CD4-positive, alpha-beta T cell treated with Interleukin-12 subunit alpha and Interleukin-12 subunit beta, for 1 hour (primary cell): ENCODE measurements at regions not wholly inside any gene's neighbourhood (a gene's known extent, or its start where the extent isn't known, plus 50 kb on each side); places are given as distances from the start of the nearest gene placed in this dataset.

Experiments
- DNase-seq: peaks from one replicate; pipeline ENCODE4 v3.0.0-alpha.2; 2020

DNA sequence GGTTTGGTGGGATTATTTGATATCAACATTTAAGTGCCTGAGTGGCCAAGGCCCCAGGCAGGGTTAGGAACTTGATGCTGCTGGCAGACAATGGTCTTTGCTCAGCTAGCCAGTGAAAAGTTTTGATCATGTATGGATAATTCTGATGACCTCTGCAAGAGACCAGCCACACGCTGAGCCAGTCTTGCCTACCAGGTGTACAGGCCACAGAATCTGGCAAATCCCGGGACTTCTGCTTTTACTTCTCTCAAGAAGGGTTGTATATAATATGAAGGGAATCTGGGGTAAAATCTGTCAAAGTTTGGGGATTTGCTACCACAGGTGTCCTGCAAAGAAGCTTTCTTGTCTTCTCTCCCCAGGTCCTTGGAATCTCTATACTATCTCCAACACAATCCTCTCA is 331.4 kb upstream of the GOLIM4 start:
- DNase-seq, result no peak

DNA sequence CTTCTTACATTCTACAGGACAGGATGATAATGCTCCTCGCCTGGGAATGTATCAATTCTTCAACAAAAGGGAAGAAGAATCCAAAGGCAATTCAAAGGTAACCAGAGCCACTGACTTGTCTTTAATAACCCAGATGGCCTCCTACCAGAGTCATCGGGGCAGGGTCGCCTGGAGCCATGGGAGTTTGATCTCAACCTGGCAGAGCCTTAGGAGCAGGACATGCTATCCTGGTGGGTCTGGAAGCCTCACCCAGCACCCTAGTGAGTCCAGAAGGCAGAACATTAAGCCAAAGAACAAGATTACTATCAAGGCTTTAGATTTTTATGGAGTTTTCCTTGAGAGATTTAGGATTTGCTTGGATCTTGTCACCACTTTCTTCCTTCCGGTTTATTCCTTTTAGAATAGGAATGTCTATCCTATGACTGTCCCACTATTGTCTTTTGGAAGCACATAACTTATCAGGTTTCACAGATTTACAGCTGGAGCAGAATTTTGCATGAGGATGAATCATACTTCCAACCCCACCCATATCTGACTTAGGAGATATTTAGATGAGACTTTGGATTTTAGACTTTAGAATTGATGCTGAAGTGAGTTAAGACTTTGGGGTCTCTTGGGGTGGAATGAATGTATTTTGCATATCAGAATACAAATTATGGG is 330.3 kb upstream of the GOLIM4 start:
- DNase-seq, result no peak

DNA sequence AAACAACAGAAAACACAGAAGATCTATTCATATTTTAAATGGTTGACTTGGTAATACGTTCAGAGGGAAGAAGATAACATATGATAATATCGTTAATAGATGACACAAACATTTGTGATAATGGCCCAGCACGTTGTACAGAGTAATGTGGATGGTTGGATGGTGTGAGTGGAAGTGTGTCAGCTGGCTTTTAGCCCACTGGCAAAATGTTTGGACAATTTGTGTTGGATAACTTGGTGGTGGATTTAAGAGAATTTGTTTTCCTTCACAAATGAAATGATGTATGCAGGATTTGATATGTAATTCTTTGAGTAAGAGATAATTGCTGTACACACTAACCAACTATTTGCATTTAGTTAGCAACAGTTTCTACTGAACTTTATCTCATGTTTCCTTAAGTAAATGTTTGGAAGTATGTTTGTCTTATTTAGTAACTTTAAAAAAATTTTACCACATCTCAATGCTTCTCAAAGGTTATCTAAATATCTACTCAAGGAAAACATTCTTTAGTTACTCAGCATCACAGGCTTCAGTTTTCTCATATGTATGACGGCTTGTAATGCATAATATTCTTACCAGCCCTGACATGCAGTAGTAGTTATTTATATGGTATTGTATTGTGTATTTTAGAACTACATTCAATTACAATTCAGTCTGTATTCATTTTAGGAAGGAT is 328.5 kb upstream of the GOLIM4 start:
- DNase-seq, result no peak

DNA sequence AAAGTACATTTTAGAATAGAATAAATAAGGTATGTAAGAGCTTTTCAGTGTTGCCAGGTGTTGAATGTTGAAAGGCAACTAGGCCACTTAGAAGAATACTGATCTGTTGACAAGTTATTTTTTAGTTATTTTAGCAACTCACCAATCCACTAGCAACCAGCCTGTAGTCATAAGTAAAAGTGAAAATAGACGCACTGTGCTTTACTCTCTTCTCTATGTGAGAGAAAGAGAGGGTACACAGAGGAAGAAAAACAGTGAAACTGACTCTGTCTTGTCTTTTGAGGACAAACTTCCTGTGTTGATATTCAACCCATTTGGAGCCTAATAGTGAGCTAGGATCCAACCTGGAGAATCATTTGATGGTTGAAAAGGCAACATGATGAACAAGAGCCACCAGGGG is 327.1 kb upstream of the GOLIM4 start:
- no peak for DNase-seq

DNA sequence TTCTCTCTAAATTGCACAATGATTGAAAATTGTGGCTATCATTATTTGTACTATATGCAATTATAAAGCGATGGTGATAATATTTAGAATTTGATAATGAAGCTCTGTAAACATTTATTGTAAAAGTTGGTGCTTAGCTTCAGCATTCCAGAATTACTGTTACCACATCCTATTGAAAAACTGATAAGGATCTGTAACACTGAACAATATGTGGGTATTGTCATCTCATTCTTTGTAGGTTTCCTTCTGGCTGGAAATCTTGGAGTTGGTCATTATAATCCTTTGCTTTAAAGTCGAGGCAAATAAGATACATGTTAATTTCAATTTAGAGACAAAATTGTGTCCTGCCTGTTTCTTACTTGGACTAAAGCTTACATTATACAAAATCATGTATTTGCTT is 323.4 kb upstream of the GOLIM4 start:
- no peak for DNase-seq

DNA sequence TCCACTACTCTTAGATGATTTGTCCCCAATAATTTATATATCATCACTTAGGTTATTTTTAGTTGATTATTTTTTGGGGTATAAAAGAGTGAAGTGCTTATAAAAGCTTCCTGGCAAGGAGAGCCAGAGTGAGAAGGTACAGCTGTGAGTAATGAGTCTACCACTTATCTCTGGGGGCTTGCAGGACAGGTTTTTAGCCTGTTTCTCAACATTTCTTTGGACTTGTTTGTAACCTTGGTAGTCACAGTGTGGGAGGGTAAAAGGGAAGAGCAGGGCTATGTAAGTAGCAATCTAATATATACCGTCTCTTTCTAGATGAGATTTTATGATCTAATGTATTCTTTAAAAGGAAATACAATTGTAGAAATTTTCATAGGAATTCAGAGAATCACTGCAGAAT is 321.3 kb upstream of the GOLIM4 start:
- no peak for DNase-seq

DNA sequence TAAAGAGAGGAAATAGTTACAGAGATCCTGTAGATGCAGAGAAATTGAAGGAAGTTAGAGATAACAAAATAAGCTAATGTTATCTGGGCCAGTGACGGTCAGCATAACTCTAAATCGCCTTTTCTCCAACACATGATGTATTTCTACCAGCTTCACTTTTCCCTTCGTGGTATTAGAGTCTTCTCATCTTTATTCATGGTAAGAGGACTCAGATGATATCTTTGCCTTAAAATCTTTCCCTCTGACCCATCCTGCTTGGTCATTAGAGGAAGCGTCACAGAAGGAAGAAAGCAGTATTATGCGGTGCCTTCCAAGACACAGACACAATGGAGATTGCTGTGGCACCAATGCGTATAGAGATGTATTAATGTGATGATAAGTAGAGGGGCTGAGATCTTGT is 320.7 kb upstream of the GOLIM4 start:
- no peak for DNase-seq

DNA sequence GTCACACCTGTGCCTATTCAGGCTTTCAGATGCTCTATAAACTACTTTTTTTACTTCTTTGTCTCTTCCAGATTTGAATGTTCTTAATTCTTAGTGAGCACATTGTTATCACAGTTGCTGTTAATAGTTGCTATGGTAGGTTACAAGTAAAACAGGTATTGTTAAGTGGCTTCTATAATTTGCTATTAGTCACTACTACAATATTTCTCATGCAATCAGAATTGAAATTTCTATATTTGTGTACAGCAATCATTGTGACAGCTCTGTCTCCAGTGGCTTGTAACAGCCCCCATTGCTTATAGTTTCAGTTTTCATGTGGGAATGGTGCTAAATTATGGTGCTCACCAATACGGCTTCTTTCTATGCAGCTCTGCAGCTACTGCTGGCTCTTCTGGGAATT is 318.4 kb upstream of the GOLIM4 start:
- no peak for DNase-seq

DNA sequence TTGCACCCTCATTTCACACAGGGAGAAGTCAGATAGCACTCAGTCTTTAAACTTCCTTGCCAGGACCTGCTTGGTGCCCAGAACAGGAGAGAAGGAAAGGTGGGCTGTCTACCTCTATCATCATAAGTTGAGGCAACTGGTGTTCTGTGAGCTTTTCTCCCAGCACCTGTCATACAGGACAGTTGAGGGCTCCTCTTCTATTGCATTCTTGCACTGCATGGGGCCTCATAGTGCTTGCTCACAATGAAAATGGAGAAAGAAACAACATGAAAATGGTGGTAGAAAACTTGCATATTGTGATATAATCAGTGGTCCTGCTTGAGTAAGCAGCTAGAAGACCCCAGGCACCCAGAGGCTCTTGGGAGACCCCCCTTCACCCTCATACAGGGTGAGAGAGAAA is 311.7 kb upstream of the GOLIM4 start:
- DNase-seq, result no peak

DNA sequence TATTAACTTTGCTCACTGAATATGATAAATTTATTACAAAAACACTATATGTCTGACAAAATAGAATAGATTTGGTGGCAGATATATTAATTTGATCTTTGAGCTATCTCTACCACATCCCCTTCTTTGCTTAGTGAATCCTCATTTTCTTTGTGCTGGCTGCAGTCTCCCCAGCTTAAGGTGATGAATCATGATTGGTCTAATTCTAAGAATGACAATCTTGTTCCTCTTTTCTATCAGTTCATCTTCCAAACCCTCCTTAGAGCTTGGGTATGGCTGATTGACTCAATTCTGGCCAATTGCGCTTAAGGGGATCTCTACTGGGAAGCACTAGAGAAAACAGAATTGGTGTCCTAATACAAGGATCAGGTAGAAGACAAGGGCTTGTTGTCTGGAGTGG is 309.6 kb upstream of the GOLIM4 start:
- no peak for DNase-seq

DNA sequence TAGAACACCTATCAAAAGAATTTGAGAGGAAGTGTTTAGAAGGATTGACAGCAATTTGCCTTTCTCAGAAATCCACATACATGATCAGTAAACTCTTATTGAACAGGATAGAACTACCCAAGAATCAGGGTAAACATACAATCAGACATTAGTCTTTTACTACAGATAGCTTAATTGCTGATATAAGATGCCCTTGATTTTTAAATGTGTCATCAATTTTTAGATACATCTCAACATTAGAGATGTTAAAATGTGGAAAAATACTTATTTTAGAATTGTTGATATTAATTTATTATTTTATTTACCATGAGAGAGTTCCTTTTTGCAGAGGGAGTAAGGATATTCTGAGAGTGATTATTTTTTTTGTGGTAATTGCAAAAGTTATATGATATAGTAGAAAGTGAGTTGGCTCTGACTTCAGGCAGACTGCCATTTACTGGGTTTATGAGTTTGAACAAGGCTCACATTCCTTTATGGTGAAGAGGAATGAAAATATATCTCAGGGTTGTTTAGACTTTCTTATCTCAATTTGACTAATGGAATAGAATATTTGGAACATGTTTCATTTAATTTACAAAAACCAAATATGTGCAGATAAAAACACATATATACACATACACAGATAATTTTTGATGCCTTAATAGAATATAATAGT is 302.8 kb upstream of the GOLIM4 start:
- DNase-seq, result no peak

DNA sequence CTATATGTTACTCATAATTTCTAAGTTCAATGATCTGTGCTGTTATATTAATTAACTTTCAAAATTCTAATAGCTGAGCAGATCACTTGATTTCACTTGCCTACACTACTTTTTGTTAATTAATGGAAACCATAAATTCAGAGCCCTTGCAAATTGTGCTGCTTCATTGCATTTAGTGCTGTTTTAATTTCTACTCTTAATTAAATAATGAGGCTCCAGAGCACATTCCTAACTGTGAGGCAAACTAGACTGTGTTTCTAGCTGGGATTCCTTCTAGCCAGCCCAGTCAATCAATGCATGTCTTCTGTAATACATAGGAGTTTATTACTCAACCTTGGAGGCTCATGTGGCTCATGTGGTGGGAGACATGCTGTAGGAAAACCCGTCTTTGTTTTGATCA is 301.1 kb upstream of the GOLIM4 start:
- no peak for DNase-seq

DNA sequence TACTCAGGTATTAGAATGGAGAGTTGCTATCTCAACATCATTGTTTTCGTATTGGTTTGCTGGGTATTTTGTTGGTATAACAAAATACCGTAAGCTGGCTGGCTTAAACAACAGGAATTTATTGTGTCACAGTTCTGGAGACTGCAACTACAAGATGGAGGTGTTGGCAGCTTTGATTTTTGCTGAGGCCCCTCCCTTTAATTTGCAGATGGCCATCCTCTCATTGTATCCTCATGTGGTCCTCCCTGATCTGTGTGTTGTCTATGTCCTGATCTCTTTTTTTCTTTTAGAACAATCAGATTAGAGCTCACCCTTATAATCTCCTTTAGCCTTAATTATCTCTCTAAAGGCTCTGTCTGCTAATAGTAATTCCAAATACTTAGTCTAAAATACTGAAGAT is 299.8 kb upstream of the GOLIM4 start:
- no peak for DNase-seq

DNA sequence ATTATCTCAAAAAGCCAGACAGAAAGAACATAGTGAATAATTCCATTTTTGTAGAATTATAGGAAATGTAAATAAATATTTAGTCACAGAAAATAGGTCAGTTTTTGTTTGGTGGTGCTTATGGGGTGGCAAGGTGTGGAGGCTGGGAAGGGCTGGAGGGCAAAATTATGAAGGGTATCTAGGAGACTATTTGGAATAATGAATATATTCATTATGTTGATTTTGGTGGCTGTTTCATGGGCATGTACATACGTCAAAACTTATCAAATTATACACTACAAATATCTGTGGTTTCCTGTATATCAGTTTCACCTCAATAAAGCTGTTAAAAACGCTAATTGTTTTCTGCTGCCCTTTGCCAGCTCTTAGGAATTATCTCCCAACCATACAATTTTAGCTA is 298.7 kb upstream of the GOLIM4 start:
- DNase-seq, result no peak

DNA sequence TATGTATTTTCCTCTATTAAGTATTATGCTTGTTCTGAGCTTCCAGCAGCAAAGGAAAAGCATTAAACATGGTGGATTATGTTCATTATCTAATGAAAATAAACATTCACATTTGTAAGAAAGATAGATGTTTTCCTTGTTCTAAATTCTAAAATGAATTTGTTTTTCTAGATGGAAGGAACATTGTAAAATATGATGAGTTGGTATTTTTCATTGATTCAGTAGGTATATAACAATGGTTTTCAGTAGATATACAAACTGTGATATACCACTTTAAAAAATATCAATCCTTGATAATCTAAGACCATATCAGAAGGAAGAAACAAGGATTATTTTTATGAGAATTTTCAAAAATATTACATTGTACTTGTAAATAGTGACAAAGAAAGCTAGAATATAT is 290.6 kb upstream of the GOLIM4 start:
- no peak for DNase-seq

DNA sequence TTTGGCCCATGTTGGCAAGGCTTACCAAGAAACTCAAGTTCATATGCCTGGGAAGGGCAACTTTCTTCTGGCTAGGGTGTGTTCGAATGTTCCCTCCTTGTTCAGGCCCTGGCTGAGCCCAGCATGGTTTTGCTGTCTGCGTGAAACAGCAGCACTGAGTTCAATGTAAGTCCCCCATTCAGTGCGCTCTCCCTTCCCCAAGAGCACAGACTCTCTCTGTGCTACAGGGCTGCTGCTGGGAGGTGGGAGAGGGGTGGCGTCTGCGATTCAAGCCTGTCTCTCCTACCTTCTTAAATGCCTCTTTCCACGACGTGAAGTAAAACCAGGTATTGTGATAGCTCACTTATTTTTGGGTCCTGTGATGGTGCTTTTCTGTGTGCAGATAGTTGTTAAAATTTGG is 289.3 kb upstream of the GOLIM4 start:
- DNase-seq, result no peak

DNA sequence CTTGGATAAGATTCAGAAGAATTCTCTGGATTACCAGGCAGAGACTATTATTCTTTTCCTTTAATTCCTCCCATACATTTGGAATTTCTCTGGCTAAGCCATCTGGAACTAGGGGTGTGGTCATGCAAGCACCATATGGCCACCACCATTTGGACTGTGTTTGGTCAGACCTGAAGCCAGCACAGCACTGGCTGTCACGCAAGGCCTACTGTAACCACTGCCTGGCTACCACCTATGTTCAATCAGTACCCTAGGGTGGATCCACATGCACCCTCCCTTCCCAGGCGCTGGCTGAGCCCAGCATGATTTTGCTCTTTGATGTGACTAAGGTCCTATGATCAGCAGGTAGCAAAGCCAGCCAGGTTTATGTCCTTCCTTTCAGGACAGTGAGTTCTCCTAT is 287.8 kb upstream of the GOLIM4 start:
- DNase-seq, result no peak

DNA sequence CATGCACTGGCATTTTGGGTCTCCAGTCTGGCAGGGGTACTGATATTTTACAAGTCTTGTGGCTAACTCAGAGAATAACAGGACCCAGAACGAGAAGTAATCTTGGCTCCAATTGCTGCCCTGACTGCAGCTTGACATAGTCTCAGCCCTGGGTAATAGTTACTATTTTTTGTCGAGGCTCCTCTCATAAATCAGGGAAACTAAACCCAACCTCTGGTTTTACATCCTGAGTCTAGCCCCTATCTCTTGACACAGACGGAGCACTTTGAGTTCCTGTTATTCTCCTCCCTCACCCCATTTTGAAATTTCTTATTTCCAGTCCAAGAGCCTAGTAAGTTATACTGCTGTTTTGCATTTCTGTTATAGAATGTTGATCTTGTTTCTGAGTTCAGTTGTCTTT is 276.1 kb upstream of the GOLIM4 start:
- no peak for DNase-seq

DNA sequence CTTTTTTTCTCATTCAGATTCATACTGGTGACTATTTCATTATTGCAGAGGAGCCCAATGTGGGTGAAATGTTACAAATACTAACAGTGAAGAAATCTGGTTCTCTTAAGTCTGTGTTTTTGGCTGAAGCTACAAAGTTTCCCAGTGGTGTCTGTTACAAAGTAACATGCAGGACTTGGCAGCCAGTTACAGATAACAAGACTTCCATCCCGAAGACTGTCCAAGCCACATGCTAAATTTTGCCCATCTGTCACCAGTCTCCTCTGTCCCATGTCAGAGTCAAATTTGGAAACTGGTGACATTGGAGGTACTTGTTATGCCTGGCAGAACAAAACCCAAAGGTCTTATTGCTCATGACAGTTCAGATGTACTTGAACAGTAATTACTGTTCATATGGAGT is 269.2 kb upstream of the GOLIM4 start:
- DNase-seq, result no peak

DNA sequence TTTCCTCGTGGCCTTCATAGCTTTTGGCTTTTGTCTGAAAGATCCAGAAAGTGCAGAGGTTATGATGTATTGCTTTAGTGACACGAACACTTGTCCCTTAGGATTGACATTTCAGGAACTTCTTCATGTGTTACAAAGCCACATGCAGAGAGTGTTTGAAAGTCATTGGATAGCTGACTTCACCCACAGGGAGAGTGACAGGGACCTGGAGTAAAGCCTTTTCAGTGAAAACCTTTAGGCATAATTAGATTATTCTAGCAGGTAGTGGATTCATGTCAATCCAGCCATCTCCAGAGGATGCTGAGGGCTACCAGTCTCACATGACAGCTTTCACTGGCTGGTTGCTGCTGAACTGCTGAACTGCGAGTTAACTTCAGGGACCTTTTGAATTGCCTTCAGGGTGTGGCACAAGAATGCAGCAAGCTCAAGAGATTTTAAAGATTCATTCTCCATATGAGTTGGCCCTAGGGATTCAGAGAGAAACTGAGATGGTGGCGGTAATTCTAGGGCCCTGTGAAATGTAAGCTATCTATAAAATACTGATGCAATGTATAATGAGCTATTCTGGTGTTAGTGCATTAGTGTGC is 267.0 kb upstream of the GOLIM4 start:
- DNase-seq, result no peak

DNA sequence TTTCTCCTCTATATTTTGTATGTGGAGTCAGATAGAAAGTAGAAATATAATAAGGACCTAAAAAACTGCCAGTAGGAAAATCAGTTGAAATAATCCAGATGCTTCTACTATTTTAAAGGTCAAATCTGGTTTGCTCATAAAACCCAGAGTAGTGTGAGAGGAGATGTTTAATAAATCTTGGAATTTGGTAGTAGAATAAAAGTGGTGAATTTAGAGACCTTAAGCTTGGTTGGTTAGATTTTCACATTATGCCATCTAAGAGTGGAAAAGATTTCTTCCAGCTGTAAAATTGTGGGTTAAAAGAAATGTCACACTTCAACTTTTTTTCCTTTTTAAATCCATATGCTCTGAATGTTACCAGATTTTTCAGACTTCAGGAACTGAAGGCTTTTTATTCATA is 266.4 kb upstream of the GOLIM4 start:
- DNase-seq, result no peak

DNA sequence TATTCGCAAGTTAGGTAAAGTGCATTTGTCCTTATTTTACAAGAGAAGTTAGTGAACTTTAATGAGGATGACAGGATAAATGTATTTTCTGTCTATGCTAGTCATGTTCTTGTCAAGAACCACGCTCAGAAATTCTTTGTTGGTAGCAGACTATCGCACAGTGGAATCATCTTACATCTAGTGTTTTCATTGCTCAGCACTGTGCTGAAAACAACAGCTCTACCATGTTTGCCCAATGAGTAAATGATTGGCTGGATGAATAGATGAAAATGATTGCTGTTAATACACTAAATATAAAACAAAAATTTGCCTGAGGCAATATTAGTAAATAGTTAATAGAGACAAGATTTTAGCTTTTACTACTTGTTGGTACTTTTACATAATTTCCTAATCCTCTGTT is 265.3 kb upstream of the GOLIM4 start:
- no peak for DNase-seq

DNA sequence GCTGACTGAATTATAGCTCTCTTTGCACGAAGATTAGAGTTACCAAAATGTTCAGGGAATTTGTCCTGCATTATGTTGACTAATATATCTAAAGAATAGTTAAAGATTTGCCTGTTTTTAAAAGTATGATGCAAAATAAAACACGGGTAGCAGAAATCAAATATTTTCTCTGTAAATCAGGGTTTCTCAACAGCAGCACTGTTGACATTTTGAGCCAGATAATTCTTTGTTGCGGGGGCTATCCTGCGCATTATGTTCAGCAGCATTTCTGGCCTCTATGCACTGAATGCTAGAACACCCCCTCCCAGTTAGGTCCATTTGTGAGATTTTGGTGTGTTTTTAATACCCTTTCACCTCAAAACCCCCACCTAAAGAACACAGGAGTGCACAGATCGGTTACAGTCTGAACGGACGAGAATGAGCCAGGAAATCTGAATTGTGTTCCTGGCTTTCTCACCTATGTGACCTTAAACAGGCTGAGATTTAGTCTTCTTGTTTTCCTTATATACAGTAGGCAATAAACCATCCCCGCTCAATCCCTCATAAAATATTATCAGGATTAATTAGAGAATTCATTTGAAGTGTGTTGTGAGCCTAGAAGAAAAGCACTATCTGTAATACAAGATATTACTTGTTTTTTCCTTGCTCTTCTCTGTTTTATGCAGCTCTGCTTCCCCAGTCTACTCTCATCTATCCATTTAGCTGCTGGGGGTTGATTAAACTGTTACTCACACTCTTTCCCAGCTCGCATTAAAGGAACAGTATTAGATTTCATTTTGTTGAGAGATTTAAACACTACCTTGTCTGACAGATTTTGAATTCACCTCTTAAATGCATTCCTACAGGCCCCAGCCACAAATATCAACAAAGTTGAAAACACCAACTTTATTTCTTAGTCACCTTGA is 247.5 kb upstream of the GOLIM4 start:
- DNase-seq, result no peak
